HL-60 (cell line): ENCODE measurements at regions not wholly inside any gene's neighbourhood (a gene's known extent, or its start where the extent isn't known, plus 50 kb on each side); places are given as distances from the start of the nearest gene placed in this dataset.
"Not testable (repeated sequence)": the region's sequence is repeated elsewhere in the genome, so short reads cannot be mapped to it uniquely, and the experiment has no call there.

Experiments used
- GABPA ChIP-seq: IDR thresholded peaks from 2 replicates; pipeline ENCODE4 v1.6.1; 2012; ENCODE audit warnings: low read depth
- POLR2AphosphoS5 ChIP-seq: IDR thresholded peaks from 2 replicates; pipeline ENCODE4 v1.6.1; 2012; ENCODE audit warnings: low read depth
- TF ChIP-seq, protein P1 (sequence below): IDR thresholded peaks from one replicate; pipeline ENCODE4 v1.5.1; 2011; ENCODE audit warnings: low read length, control low read depth, inconsistent platforms; ENCODE audit not compliant: insufficient read depth
- TF ChIP-seq, protein P2 (sequence below): IDR thresholded peaks from 2 replicates; pipeline ENCODE4 v1.6.1; 2012; ENCODE audit warnings: low read depth; ENCODE audit not compliant: insufficient replicate concordance

- TF ChIP-seq POLR2AphosphoS5, GABPA: not testable (repeated sequence)
- TF ChIP-seq, protein P1, sequence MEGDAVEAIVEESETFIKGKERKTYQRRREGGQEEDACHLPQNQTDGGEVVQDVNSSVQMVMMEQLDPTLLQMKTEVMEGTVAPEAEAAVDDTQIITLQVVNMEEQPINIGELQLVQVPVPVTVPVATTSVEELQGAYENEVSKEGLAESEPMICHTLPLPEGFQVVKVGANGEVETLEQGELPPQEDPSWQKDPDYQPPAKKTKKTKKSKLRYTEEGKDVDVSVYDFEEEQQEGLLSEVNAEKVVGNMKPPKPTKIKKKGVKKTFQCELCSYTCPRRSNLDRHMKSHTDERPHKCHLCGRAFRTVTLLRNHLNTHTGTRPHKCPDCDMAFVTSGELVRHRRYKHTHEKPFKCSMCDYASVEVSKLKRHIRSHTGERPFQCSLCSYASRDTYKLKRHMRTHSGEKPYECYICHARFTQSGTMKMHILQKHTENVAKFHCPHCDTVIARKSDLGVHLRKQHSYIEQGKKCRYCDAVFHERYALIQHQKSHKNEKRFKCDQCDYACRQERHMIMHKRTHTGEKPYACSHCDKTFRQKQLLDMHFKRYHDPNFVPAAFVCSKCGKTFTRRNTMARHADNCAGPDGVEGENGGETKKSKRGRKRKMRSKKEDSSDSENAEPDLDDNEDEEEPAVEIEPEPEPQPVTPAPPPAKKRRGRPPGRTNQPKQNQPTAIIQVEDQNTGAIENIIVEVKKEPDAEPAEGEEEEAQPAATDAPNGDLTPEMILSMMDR, result not testable (repeated sequence)
- TF ChIP-seq, protein P2, sequence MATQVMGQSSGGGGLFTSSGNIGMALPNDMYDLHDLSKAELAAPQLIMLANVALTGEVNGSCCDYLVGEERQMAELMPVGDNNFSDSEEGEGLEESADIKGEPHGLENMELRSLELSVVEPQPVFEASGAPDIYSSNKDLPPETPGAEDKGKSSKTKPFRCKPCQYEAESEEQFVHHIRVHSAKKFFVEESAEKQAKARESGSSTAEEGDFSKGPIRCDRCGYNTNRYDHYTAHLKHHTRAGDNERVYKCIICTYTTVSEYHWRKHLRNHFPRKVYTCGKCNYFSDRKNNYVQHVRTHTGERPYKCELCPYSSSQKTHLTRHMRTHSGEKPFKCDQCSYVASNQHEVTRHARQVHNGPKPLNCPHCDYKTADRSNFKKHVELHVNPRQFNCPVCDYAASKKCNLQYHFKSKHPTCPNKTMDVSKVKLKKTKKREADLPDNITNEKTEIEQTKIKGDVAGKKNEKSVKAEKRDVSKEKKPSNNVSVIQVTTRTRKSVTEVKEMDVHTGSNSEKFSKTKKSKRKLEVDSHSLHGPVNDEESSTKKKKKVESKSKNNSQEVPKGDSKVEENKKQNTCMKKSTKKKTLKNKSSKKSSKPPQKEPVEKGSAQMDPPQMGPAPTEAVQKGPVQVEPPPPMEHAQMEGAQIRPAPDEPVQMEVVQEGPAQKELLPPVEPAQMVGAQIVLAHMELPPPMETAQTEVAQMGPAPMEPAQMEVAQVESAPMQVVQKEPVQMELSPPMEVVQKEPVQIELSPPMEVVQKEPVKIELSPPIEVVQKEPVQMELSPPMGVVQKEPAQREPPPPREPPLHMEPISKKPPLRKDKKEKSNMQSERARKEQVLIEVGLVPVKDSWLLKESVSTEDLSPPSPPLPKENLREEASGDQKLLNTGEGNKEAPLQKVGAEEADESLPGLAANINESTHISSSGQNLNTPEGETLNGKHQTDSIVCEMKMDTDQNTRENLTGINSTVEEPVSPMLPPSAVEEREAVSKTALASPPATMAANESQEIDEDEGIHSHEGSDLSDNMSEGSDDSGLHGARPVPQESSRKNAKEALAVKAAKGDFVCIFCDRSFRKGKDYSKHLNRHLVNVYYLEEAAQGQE, result not testable (repeated sequence)
Measured at GRCh38 chr22:22298654-22299009, 54.0 kb downstream of the VPREB1 start.
